GM23338 (cell line): ENCODE measurements at regions not wholly inside any gene's neighbourhood (a gene's known extent, or its start where the extent isn't known, plus 50 kb on each side); places are given as distances from the start of the nearest gene placed in this dataset.
A peak's percentile ranks its signal among the peaks of the same experiment; 100 is the strongest.

Source experiments
- ATAC-seq: fragments of 200-7000 bp; cut with Tn5 transposase; 3 replicates; pipeline ENCODE4 v1.9.1; 2020
- DNase-seq: peaks from one replicate; pipeline ENCODE4 v3.0.0-alpha.2; 2015; ENCODE audit warnings: low spot score
- H2AFZ ChIP-seq: fragments of 200-600 bp; sonication (generic); 2 replicates; pipeline ENCODE4 v1.8.0; 2016; ENCODE audit warnings: antibody characterized with exemption, mild to moderate bottlenecking, moderate library complexity
- H3F3A ChIP-seq: fragments of 200-600 bp; sonication (generic); replicated peaks from 2 replicates; pipeline ENCODE4 v1.8.0; 2017; ENCODE audit warnings: antibody characterized with exemption, mixed run types, low read depth
- H3K27ac ChIP-seq: fragments of 200-600 bp; sonication (generic); 2 replicates; pipeline ENCODE4 v1.6.1; 2016; ENCODE audit warnings: low read depth
- H3K27me3 ChIP-seq: fragments of 200-600 bp; sonication (generic); 2 replicates; pipeline ENCODE4 v1.8.0; 2016; ENCODE audit warnings: mild to moderate bottlenecking, mixed run types, moderate library complexity; ENCODE audit not compliant: insufficient read depth
- H3K36me3 ChIP-seq: fragments of 200-600 bp; sonication (generic); 2 replicates; pipeline ENCODE4 v1.8.0; 2016; ENCODE audit warnings: mild to moderate bottlenecking; ENCODE audit not compliant: insufficient read depth
- H3K4me1 ChIP-seq: fragments of 200-600 bp; sonication (generic); 2 replicates; pipeline ENCODE4 v1.8.0; 2016; ENCODE audit warnings: mild to moderate bottlenecking, moderate library complexity; ENCODE audit not compliant: insufficient read depth
- H3K4me2 ChIP-seq: fragments of 200-600 bp; sonication (generic); 2 replicates; pipeline ENCODE4 v1.7.1; 2017; ENCODE audit warnings: mixed run types
- H3K4me3 ChIP-seq: fragments of 200-600 bp; sonication (generic); 2 replicates; pipeline ENCODE4 v1.6.1; 2016; ENCODE audit warnings: mixed run types
- H3K79me2 ChIP-seq: fragments of 200-600 bp; sonication (generic); replicated peaks from 2 replicates; pipeline ENCODE4 v1.8.0; 2017; ENCODE audit warnings: mild to moderate bottlenecking; ENCODE audit not compliant: insufficient read depth
- H3K9me2 ChIP-seq: fragments of 200-600 bp; sonication (generic); 2 replicates; pipeline ENCODE4 v1.8.0; 2017; ENCODE audit not compliant: insufficient read depth
- H4K20me1 ChIP-seq: fragments of 200-600 bp; sonication (generic); replicated peaks from 2 replicates; pipeline ENCODE4 v1.8.0; 2017; ENCODE audit warnings: mild to moderate bottlenecking; ENCODE audit not compliant: insufficient read depth
- H3K27ac Mint-ChIP-seq: 2 replicates; pipeline ENCODE4 v1.8.0; 2020; ENCODE audit warnings: inconsistent platforms, mild to moderate bottlenecking, moderate library complexity, mixed read lengths
- H3K27me3 Mint-ChIP-seq: 3 replicates; pipeline ENCODE4 v1.8.0; 2022; ENCODE audit warnings: low read depth, mild to moderate bottlenecking, moderate library complexity, mixed read lengths, inconsistent platforms; ENCODE audit not compliant: insufficient read depth, poor library complexity
- H3K36me3 Mint-ChIP-seq: 3 replicates; pipeline ENCODE4 v1.8.0; 2021; ENCODE audit warnings: low read depth, mild to moderate bottlenecking, inconsistent platforms, moderate library complexity, mixed read lengths
- H3K4me1 Mint-ChIP-seq: 3 replicates; pipeline ENCODE4 v1.8.0; 2020; ENCODE audit warnings: mild to moderate bottlenecking, inconsistent platforms, mixed read lengths
- H3K4me3 Mint-ChIP-seq: 3 replicates; pipeline ENCODE4 v1.8.0; 2021; ENCODE audit warnings: moderate library complexity, mild to moderate bottlenecking, inconsistent platforms, mixed read lengths
- H3K9me3 Mint-ChIP-seq: 3 replicates; pipeline ENCODE4 v1.8.0; 2020; ENCODE audit warnings: moderate library complexity, mild to moderate bottlenecking, inconsistent platforms, mixed read lengths
- CREB1 ChIP-seq: fragments of 250-450 bp; sonication (Bioruptor Pico); IDR thresholded peaks from 2 replicates; pipeline ENCODE4 v1.5.0; 2020; ENCODE audit warnings: low read depth, mild to moderate bottlenecking, moderate library complexity
- CTCF ChIP-seq, 2 experiments: fragments of 200-600 bp in 1 of 2; sonication (generic) in 1 of 2; conservative IDR thresholded peaks; 2 replicates each; pipeline versions ENCODE4 v1.5.1 to v1.6.1; 2016 to 2017; ENCODE audit warnings: antibody characterized with exemption in 2 of 2, low read depth in 2 of 2, mild to moderate bottlenecking in 2 of 2, moderate library complexity in 1 of 2
- ETS1 ChIP-seq: IDR thresholded peaks from 2 replicates; pipeline ENCODE4 v1.6.1; 2016; ENCODE audit warnings: antibody characterized with exemption
- EZH2 ChIP-seq: fragments of 200-600 bp; sonication (generic); IDR thresholded peaks from one replicate; pipeline ENCODE4 v1.8.0; 2017; ENCODE audit warnings: antibody characterized with exemption, mild to moderate bottlenecking, low read depth; ENCODE audit not compliant: unreplicated experiment
- EZH2phosphoT487 ChIP-seq: fragments of 200-600 bp; sonication (generic); IDR thresholded peaks from one replicate; pipeline ENCODE4 v1.8.1; 2018; ENCODE audit warnings: antibody characterized with exemption; ENCODE audit not compliant: unreplicated experiment
- JUNB ChIP-seq: IDR thresholded peaks from one replicate; pipeline ENCODE4 v1.6.1; 2016; ENCODE audit warnings: antibody characterized with exemption; ENCODE audit not compliant: unreplicated experiment
- NANOG ChIP-seq: IDR thresholded peaks from 2 replicates; pipeline ENCODE4 v1.6.1; 2016; ENCODE audit warnings: antibody characterized with exemption, borderline replicate concordance
- POLR2AphosphoS5 ChIP-seq: IDR thresholded peaks from 2 replicates; pipeline ENCODE4 v1.6.1; 2016; ENCODE audit warnings: antibody characterized with exemption, low read depth
- REST ChIP-seq: IDR thresholded peaks from one replicate; pipeline ENCODE4 v1.6.1; 2018; ENCODE audit warnings: antibody characterized with exemption; ENCODE audit not compliant: unreplicated experiment
- STAT1 ChIP-seq: IDR thresholded peaks from one replicate; pipeline ENCODE4 v1.6.1; 2016; ENCODE audit warnings: antibody characterized with exemption; ENCODE audit not compliant: unreplicated experiment
- ZNF114 ChIP-seq: fragments of 250-450 bp; sonication (Bioruptor Pico); IDR thresholded peaks from 2 replicates; pipeline ENCODE4 v1.5.0; 2020; ENCODE audit warnings: mild to moderate bottlenecking, moderate library complexity
- ZNF331 ChIP-seq: fragments of 250-450 bp; sonication (Bioruptor Pico); IDR thresholded peaks from 2 replicates; pipeline ENCODE4 v1.5.0; 2020; ENCODE audit warnings: low read depth, mild to moderate bottlenecking, moderate library complexity
- ZNF462 ChIP-seq: fragments of 250-450 bp; sonication (Bioruptor Pico); IDR thresholded peaks from 2 replicates; pipeline ENCODE4 v1.5.0; 2020; ENCODE audit warnings: mild to moderate bottlenecking, moderate library complexity

- TF ChIP-seq CREB1 (no peak), REST (no peak), ZNF331 (CRISPR knock-in tag) (no peak), EZH2 (no peak), POLR2AphosphoS5 (no peak), ZNF114 (CRISPR knock-in tag) (no peak), NANOG (no peak), ZNF462 (no peak), EZH2phosphoT487 (no peak), CTCF (conservative IDR thresholded peaks at IDR 0.05; ENCODE audit: low read depth in 2 of 2) (no peak), JUNB (no peak), STAT1 (no peak), ETS1 (no peak)
- Histone ChIP-seq H3K4me1 (no peaks in the 10 kb centered on the region), H2AFZ (peak overlapping the region; percentile 16; the same call in 1 of the 2 replicates), H3K4me2 (no peak overlapping the region), H3K9me2 (no peaks in the 10 kb centered on the region; the same call in 1 of the 2 replicates), H3K36me3 (no peaks in the 10 kb centered on the region), H3F3A (no peaks in the 10 kb centered on the region), H3K27ac (no peak overlapping the region), H3K79me2 (no peaks in the 10 kb centered on the region), H4K20me1 (no peaks in the 10 kb centered on the region), H3K4me3 (no peak overlapping the region), H3K27me3 (no peaks in the 10 kb centered on the region)
- peaks cover 8% of the 10 kb centered on the region for H3K4me1 Mint-ChIP-seq
- H3K27ac Mint-ChIP-seq: no peak overlapping the region
- H3K9me3 Mint-ChIP-seq: no peaks in the 10 kb centered on the region
- DNase-seq (peak; percentile 51), ATAC-seq (peak; percentile 62)
- no peaks in the 10 kb centered on the region for H3K36me3 Mint-ChIP-seq
- peaks cover 3% of the 10 kb centered on the region for H3K27me3 Mint-ChIP-seq
- H3K4me3 Mint-ChIP-seq: no peak overlapping the region
Observed at GRCh38 chr7:96397936-96398598, 76.2 kb upstream of the SLC25A13 start.
